ENCODE measurements at regions not wholly inside any gene's neighbourhood (a gene's known extent, or its start where the extent isn't known, plus 50 kb on each side); places are given as distances from the start of the nearest gene placed in this dataset.

GRCh38 chr16:6284731-6285130 is 1047.9 kb upstream of the RBFOX1 start:
- DNase-seq: no peak

DNA sequence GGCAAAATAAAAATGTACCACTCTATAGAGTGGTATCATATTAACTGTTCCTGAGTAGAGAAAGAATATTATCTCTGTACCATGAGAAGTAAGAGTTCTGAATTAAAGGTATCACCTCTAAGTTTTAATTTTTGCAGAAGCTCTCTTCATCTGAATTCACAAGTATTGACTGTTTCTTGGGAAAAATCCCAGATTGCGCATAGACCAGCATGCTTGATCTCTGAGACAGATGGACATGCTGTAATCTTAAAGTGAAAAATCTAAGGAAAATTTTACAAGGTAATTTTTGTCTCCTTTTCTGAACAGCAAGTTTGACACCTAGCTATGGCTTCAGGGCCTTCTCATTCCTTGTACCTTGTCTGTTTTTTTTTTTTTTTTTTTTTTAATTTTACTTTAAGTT is 1050.7 kb upstream of the RBFOX1 start:
- no peak for DNase-seq

- DNase-seq: no peak
Measured at GRCh38 chr16:6281274-6281673, 1051.4 kb upstream of the RBFOX1 start.

GRCh38 chr16:6280055-6280454 is 1052.6 kb upstream of the RBFOX1 start:
- DNase-seq: no peak

DNA sequence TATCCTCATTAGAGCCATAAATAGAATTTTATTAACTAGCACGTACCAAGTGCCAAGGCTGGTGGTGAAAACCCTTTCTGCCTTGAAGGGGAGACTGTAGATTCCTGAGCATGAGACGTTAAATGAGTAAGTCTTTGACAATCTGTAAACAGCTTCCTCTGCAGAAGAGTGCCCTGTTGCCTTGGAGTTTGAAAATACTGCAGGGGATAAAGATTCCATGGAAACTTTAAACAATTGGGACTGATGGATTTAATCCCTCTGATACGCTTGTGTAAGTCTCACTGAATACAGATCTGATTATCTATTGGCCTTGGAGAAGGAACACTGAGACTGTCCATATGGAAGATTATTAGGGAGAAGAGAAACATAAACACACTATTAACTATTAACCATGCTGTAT is 1053.4 kb upstream of the RBFOX1 start:
- DNase-seq: no peak

GRCh38 chr16:6274351-6274750 is 1058.3 kb upstream of the RBFOX1 start:
- DNase-seq: no peak

DNA sequence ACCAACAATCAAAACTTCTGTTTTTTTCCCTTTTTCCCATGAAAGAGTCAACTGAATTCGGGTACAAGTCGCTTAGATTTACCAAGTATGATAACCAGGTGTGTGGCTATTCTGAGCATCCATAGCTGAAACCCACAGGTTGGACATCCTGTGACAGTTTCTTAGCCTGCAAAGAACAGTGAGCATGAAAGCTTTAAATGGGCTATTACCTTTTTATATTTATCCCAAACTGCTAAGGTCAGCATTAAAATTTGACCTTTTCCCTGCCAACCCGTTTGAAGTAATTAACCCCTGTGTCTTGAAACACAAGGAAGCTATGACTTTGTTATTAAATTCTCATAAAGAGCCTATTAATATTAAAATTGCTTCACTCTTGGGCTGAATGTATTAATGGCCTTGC is 1065.0 kb upstream of the RBFOX1 start:
- no peak for DNase-seq

DNA sequence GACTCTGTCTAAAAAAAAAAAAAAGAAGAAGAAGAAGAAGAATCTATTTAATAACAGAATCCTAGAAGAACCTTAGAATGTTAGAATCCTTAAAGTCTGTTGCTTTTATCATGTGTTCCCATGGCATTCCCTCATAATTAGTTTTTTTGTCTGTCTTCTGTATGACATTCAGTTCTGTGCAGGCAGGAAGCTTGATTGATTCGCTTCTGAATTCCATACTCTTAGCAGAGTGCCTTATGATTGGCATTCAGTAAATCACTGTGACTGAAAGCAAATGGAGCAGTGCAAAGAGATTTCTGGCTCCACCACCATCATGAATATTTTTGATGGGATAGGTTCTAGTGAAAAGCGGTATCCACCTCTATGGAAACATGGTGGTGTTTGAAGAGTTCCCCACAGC is 1065.9 kb upstream of the RBFOX1 start:
- DNase-seq: no peak

- no peak for DNase-seq
Measured at GRCh38 chr16:6265968-6266367, 1066.7 kb upstream of the RBFOX1 start.

- no peak for DNase-seq
Measured at GRCh38 chr16:6258056-6258455, 1074.6 kb upstream of the RBFOX1 start.

DNA sequence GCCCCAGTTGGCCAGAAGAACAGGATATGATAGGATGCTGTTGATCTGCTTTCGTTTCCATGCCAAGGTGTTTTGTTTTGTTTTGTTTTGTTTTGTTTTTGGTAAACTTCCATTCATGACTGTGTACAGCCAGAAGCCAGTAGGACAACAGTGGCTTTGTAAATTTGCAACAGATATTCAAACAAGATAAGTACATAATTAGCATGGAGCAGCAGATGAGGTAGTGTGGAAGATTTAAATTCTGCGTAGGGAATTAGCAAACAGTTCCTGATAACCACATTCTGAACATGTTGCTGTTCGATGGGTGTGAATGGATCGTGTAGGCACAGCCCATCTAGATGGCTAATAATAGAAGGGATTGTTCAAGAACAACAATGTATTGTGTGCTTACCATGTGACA is 1080.1 kb upstream of the RBFOX1 start:
- no peak for DNase-seq

- DNase-seq: no peak
Measured at GRCh38 chr16:6250511-6250910, 1082.1 kb upstream of the RBFOX1 start.

DNA sequence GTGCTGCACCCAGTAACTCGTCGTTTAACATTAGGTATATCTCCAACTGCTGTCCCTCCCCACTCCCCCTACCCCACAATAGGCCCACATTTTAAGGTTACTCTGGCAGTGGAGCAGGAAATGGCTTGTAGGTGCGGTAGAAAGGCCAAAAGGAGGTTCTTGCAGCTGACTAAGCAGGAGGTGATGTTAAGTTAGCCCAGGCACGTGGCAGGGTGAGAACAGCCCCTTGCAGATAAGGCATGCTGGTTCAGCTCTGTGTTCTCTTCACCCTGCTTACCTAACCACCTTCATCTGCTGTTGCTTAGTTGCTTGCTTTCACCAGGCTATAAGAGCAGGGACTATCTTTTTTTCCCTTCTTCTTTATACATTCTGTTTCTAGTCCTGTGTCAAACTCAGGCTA is 1082.8 kb upstream of the RBFOX1 start:
- no peak for DNase-seq

DNA sequence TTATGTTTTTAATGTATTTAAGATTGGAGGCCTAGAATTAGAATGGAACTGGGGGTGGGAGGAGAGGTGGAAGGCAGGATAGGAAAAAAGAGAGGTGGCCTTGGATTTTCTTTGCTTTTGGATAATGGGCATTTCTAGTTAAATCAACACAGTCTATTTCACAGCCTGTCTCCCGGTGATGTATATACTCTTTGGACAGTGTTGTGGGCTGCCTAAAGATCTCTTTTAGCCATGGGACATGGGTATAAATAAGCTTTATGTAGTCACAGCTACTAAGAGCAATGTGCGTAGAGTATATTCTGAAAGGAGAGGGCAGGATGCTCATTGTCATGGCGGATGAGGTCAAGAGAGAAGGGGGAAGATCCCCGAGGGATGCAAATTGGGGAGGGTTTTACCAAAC is 1084.4 kb upstream of the RBFOX1 start:
- DNase-seq: no peak

GRCh38 chr16:6247775-6248174 is 1084.9 kb upstream of the RBFOX1 start:
- DNase-seq: no peak

GRCh38 chr16:6247150-6247549 is 1085.5 kb upstream of the RBFOX1 start:
- no peak for DNase-seq

GRCh38 chr16:6246266-6246665 is 1086.4 kb upstream of the RBFOX1 start:
- no peak for DNase-seq

DNA sequence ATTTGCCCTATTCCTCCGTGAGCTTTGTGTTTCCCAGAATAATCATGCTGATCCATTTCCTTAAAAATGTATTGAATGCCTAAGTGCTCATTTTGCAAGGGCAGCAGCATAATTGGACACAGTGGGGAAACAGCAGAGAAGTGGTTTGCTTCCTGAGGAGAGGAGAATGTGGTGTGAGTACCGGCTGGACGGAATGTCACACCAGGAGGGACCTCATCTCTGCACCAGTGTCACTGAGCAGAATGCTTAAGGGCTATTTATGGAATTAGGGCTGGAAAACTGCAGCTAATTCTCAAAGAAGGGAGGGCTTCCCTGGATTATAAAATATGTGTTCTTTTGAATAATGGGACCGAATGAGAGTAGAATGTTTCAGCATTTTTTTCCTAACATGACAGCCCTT is 1100.6 kb upstream of the RBFOX1 start:
- no peak for DNase-seq

DNA sequence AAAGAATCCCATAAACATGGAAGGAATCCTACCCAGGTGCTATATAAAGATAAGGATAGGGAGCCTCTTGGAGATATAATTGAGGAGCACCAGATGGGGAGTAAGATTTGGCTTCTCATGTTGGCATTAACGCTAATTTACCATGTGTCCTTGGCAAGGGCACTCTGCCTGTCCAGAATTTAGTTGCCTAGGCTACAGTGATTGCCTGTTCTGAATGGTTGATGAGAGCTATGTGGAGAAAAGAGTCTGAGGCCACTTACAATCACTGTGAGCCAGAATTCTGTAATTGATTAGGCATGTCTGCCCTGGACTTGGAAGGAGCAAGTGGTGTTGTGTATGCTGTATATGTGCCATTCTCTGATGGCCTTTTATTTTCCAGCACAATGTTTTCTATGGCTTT is 1101.2 kb upstream of the RBFOX1 start:
- DNase-seq: no peak

DNA sequence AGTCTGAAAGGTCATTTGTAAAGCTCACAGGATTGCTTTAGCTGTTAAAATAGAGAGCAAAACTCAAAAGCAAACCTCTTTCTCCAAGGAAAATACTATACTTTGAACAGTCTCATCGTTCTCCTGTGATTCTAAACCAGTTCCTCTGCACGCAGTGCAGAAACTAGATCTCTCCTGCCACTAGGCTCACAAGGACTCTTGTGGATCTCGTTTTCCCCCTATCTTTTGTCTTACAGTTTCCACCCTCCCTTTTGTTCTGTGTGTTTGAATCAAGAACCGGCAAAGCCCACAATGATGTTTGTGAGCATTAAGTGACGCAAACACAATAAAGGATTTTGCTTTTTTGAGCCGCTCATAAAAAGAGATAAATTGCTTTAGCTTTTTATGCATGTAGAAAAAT is 1103.5 kb upstream of the RBFOX1 start:
- DNase-seq: no peak

DNA sequence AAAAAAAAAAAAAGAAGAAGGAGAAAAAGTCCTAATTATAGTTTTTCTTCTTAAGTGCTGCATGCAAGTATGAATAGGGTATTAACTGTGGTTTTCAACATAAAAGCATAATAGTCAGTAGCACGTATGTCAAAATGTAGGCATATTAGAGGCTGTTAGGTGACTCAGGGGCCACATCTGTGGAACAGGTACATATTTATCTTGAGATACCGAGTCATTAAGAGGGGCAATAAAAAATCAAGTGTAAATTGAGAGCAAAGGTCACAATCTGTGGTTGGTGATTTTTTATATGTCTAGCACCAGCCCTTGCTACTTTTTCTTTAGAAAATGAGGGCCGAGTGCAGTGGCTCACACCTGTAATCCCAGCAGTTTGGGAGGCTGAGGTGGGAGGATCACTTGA is 1113.8 kb upstream of the RBFOX1 start:
- DNase-seq: no peak

- no peak for DNase-seq
Measured at GRCh38 chr16:6216836-6217235, 1115.8 kb upstream of the RBFOX1 start.

- no peak for DNase-seq
Measured at GRCh38 chr16:6211644-6212043, 1114.0 kb upstream of the EEF2KMT start.

DNA sequence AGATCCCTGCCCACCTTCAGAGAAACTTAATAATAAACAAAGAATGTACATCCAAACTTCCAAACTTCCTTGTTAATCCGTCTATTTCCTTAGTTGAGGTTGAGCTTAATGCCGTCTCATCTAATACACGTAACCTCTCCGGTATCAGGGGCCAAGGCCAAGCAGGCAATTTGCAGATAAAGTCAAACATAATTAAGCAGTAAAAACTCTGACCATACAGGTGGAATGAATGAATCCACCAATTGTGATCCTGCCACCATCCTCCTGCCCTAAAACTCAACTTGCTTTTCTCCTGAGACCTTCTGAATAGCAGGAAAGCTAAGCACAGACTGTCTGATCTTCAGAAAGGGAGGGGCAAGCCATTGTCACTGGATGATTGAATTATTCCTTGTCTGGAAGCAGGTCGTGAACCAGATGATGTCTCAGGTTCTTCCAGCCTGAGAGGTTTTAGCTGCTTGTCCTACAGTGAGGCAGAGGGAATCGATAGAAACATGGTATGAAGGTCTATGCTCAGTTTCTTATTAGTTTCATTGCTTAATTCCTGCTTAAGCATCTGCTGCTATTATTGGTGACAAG is 1111.8 kb upstream of the EEF2KMT start:
- DNase-seq: no peak

GRCh38 chr16:6207580-6207979 is 1110.0 kb upstream of the EEF2KMT start:
- no peak for DNase-seq

Data from muscle of back (tissue), 3 donors.